GM13976 (cell line): ENCODE measurements at regions not wholly inside any gene's neighbourhood (a gene's known extent, or its start where the extent isn't known, plus 50 kb on each side); places are given as distances from the start of the nearest gene placed in this dataset.

Source experiments
- DNase-seq: peaks from one replicate; pipeline ENCODE4 v3.0.0; 2012; ENCODE audit warnings: low spot score
- in situ Hi-C: fragments of 300-500 bp; cut with MboI; formaldehyde crosslinking; loops from one replicate; pipeline ENCODE4 v1.12.0; 2022; ENCODE audit warnings: low sequenced_read_pairs, mixed read lengths, inconsistent platforms; ENCODE audit not compliant: unreplicated experiment
- TF ChIP-seq, protein P1 (sequence below): IDR thresholded peaks from 2 replicates; pipeline ENCODE4 v1.5.1; 2012; ENCODE audit warnings: borderline replicate concordance, mild to moderate bottlenecking; ENCODE audit not compliant: insufficient read depth; ENCODE audit errors: extremely low read depth, missing control alignments, control extremely low read depth

GRCh38 chr7:68336594-68336993, 1261.7 kb upstream of the AUTS2 start:
- DNase-seq: no peak
- TF ChIP-seq, protein P1, sequence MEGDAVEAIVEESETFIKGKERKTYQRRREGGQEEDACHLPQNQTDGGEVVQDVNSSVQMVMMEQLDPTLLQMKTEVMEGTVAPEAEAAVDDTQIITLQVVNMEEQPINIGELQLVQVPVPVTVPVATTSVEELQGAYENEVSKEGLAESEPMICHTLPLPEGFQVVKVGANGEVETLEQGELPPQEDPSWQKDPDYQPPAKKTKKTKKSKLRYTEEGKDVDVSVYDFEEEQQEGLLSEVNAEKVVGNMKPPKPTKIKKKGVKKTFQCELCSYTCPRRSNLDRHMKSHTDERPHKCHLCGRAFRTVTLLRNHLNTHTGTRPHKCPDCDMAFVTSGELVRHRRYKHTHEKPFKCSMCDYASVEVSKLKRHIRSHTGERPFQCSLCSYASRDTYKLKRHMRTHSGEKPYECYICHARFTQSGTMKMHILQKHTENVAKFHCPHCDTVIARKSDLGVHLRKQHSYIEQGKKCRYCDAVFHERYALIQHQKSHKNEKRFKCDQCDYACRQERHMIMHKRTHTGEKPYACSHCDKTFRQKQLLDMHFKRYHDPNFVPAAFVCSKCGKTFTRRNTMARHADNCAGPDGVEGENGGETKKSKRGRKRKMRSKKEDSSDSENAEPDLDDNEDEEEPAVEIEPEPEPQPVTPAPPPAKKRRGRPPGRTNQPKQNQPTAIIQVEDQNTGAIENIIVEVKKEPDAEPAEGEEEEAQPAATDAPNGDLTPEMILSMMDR: no peak
- in situ Hi-C loops: no loop called here

DNA sequence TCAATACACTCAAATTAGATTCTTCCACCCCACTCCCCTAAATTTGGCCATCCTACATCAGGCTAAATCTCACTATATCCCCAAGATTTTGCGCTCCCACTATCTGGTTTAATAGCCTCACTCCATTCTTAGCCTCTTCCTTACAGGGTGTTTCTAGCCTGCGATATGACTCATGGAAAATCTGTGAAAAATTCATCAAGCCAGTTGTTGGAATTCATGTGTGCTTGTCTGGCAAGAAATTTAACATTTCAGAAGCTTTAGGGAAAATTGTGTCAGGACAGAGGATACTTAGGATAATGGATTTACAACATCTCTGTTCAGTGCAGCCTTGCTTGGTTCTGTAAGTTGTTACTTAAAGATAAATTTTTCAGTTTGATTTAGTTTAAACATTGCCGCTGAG, 1249.9 kb upstream of the AUTS2 start:
- in situ Hi-C loops: no loop called here
- TF ChIP-seq, protein P1: no peak
- no peak for DNase-seq

DNA sequence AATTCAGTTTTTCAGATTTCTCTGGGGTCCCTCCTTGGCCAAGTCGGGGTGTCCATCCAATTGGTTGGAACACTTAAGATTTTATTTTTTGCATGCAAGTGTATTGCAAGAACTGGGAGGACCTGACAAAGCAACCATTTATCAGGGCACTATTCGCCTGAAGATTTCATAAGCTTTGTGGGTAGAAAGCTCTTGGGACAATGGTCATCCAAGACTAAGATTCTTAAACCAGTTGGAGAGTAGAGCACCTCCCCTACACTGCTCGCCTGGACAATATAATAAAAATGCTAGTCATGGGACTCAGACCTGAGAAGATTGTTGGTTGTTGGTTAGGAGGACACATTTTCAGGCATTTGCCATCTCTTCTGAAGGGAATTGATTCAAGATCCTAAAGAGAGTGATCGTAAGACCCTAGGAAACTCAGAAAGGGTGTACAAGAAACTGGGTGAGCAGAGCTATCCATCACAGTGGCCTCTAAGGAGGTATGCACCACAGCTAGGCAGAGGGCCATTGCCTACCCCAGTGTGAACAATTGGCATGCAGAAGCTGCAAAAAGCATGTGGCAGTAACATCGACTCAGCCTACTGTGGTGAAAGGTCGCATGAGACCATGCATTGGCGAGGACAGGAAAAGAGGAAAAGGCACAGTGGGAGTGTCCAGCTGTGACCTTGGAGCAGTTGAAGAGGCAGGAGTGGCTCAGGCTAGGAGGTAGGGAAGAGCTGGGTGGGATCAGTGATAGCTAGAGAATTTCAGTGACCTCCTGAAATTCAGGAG, 1235.3 kb upstream of the AUTS2 start:
- TF ChIP-seq, protein P1: no peak
- no peak for DNase-seq
- in situ Hi-C loops: no loop called here

DNA sequence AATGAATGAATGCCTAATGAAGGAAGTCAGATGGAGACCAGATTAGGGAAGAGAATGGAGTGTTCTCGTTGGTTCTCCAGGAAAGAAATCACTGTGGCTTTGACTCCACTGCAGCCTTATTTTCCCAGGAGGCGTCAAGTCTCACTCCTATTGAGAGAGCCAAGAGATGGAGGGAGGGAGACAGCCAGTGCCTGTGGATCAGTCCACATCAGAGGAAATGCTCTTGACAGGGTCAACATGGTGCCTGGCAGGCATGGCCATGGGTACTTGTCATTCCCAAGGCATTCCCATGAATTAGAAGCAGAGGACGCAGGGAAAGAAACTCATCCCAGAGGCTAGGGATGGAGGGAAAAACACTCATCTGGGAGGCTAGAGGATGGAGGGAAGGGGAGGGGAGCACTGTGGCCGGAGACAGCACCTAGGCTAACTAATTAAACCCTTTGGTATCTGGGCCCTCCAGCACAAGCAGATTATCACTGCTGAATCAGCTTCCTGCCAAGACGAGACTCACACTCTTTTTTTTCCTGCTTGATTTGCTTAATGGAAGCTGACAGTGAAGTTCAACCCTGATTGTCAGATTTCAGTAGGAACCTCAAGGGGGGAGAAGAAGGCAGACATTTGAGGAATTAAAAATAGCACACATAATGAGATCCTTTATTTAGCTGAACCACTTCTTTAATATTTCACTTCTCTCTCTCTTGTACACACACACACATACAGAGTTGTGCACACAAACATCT, 1233.2 kb upstream of the AUTS2 start:
- in situ Hi-C loops: no loop called here
- TF ChIP-seq, protein P1: no peak

GRCh38 chr7:68371985-68372384, 1226.3 kb upstream of the AUTS2 start:
- DNase-seq: no peak
- in situ Hi-C loops: no loop called here
- TF ChIP-seq, protein P1: no peak

More for the DNA sequence above, 1233.2 kb upstream of the AUTS2 start:
- no peak for DNase-seq

DNA sequence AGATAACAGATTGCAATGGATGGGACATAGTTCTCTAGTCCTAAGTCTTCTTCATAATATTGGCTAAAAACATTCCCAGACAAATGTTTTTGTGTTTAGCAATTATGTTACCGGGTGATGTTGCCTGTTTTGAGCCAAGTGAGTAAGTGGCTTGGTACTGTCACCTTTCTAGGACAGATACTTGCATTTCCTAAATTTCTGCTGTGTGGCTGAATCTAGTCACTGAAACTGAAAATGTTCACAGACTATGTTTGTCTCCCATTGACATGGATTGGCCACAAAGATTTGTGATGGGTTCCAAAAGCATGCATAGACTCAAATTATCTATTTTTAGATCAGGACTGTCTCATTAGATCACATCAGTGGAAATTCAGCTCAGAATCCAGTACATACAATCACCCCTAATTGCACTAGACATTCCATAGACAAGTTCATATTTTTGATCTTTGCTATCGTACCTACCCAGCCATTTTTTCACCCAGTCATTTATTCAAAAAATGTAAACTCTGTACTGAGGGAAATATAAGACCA, 1222.1 kb upstream of the AUTS2 start:
- DNase-seq: no peak
- in situ Hi-C loops: no loop called here
- TF ChIP-seq, protein P1: no peak
